Mesothelial cell of epicardium (in vitro differentiated cells): ENCODE measurements at regions not wholly inside any gene's neighbourhood (a gene's known extent, or its start where the extent isn't known, plus 50 kb on each side); places are given as distances from the start of the nearest gene placed in this dataset.

ENCODE experiments used
- DNase-seq, 2 experiments: peaks; one replicate each; pipeline ENCODE4 v3.0.0; 2021; ENCODE audit warnings: low spot score in 2 of 2; ENCODE audit not compliant: unreplicated experiment in 2 of 2
- H3K27ac Mint-ChIP-seq: 2 replicates; pipeline ENCODE4 v1.8.0; 2021; ENCODE audit warnings: mixed read lengths
- H3K27me3 Mint-ChIP-seq: 2 replicates; pipeline ENCODE4 v1.8.0; 2021; ENCODE audit warnings: low read depth, mixed read lengths
- H3K36me3 Mint-ChIP-seq: 2 replicates; pipeline ENCODE4 v1.8.0; 2021; ENCODE audit warnings: mixed read lengths
- H3K4me1 Mint-ChIP-seq: 2 replicates; pipeline ENCODE4 v1.8.0; 2021; ENCODE audit warnings: mixed read lengths
- H3K4me3 Mint-ChIP-seq: 2 replicates; pipeline ENCODE4 v1.8.0; 2021; ENCODE audit warnings: mild to moderate bottlenecking, moderate library complexity, mixed read lengths
- H3K9me3 Mint-ChIP-seq: 2 replicates; pipeline ENCODE4 v1.8.0; 2021; ENCODE audit warnings: mixed read lengths
- CTCF ChIP-seq: fragments of 200-600 bp; sonication (generic); IDR thresholded peaks from one replicate; pipeline ENCODE4 v1.5.0; 2021; ENCODE audit warnings: antibody characterized with exemption; ENCODE audit not compliant: unreplicated experiment

GRCh38 chr4:58111818-58112217 is 1001.6 kb upstream of the IGFBP7 start:
- no peaks in the 10 kb centered on the region for H3K27me3 Mint-ChIP-seq
- H3K4me1 Mint-ChIP-seq = peaks cover 11% of the 10 kb centered on the region
- TF ChIP-seq CTCF = no peak
- no peak overlapping the region for H3K27ac Mint-ChIP-seq
- peaks cover 6% of the 10 kb centered on the region for H3K9me3 Mint-ChIP-seq
- H3K36me3 Mint-ChIP-seq = no peaks in the 10 kb centered on the region
- H3K4me3 Mint-ChIP-seq = no peak overlapping the region
- DNase-seq = no peak

- peaks cover 28% of the 10 kb centered on the region for H3K4me1 Mint-ChIP-seq
- H3K9me3 Mint-ChIP-seq = no peaks in the 10 kb centered on the region
- H3K36me3 Mint-ChIP-seq = no peaks in the 10 kb centered on the region
- TF ChIP-seq CTCF = no peak
- DNase-seq = no peak
- no peaks in the 10 kb centered on the region for H3K27me3 Mint-ChIP-seq
- H3K4me3 Mint-ChIP-seq = no peak overlapping the region
- H3K27ac Mint-ChIP-seq = no peak overlapping the region
These were observed 983.2 kb upstream of the IGFBP7 start for GRCh38 chr4:58093352-58093751.

DNA sequence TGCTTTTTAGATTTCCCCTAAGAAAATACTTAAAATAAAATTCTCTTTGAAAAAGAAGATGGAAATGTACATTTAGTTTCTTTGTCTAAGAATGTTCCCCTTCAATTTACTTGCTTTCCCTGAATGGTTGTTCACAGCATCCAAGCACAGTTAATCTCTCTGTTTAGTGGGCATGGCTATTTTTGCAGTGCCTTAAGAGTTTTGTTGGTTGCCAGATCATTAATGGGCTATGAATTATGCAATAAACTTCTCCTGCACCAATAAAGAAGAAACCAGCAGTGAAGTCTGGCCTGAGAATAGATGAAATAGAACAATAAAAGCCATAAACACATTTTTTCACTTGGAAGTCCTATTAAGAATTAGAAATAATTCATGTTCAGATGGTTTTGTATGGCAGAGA is 980.4 kb upstream of the IGFBP7 start:
- H3K4me3 Mint-ChIP-seq = no peak overlapping the region
- peak overlapping the region; percentile 75 for H3K27ac Mint-ChIP-seq
- peaks cover 7% of the 10 kb centered on the region for H3K9me3 Mint-ChIP-seq
- H3K36me3 Mint-ChIP-seq = peaks cover 2% of the 10 kb centered on the region
- DNase-seq = no peak
- TF ChIP-seq CTCF = no peak
- H3K4me1 Mint-ChIP-seq = peaks cover 35% of the 10 kb centered on the region
- no peaks in the 10 kb centered on the region for H3K27me3 Mint-ChIP-seq

GRCh38 chr4:58081356-58081755 is 971.2 kb upstream of the IGFBP7 start:
- TF ChIP-seq CTCF = no peak
- Mint-ChIP-seq H3K27ac (no peak overlapping the region), H3K27me3 (no peaks in the 10 kb centered on the region), H3K4me1 (peaks cover 2% of the 10 kb centered on the region), H3K36me3 (peaks cover 7% of the 10 kb centered on the region), H3K4me3 (no peak overlapping the region), H3K9me3 (peaks cover 33% of the 10 kb centered on the region)
- no peak for DNase-seq

GRCh38 chr4:58075724-58076123 is 965.5 kb upstream of the IGFBP7 start:
- no peaks in the 10 kb centered on the region for H3K27me3 Mint-ChIP-seq
- no peak for TF ChIP-seq CTCF
- peaks cover 2% of the 10 kb centered on the region for H3K4me1 Mint-ChIP-seq
- H3K4me3 Mint-ChIP-seq = no peak overlapping the region
- no peak for DNase-seq
- no peak overlapping the region for H3K27ac Mint-ChIP-seq
- no peaks in the 10 kb centered on the region for H3K36me3 Mint-ChIP-seq
- peaks cover 16% of the 10 kb centered on the region for H3K9me3 Mint-ChIP-seq

GRCh38 chr4:58074382-58074781 is 964.2 kb upstream of the IGFBP7 start:
- Mint-ChIP-seq H3K4me3 (no peak overlapping the region), H3K27ac (no peak overlapping the region), H3K36me3 (no peaks in the 10 kb centered on the region), H3K9me3 (peaks cover 13% of the 10 kb centered on the region), H3K27me3 (no peaks in the 10 kb centered on the region), H3K4me1 (no peaks in the 10 kb centered on the region)
- no peak for TF ChIP-seq CTCF
- DNase-seq = no peak
